ENCODE measurements at regions not wholly inside any gene's neighbourhood (a gene's known extent, or its start where the extent isn't known, plus 50 kb on each side); places are given as distances from the start of the nearest gene placed in this dataset.

DNA sequence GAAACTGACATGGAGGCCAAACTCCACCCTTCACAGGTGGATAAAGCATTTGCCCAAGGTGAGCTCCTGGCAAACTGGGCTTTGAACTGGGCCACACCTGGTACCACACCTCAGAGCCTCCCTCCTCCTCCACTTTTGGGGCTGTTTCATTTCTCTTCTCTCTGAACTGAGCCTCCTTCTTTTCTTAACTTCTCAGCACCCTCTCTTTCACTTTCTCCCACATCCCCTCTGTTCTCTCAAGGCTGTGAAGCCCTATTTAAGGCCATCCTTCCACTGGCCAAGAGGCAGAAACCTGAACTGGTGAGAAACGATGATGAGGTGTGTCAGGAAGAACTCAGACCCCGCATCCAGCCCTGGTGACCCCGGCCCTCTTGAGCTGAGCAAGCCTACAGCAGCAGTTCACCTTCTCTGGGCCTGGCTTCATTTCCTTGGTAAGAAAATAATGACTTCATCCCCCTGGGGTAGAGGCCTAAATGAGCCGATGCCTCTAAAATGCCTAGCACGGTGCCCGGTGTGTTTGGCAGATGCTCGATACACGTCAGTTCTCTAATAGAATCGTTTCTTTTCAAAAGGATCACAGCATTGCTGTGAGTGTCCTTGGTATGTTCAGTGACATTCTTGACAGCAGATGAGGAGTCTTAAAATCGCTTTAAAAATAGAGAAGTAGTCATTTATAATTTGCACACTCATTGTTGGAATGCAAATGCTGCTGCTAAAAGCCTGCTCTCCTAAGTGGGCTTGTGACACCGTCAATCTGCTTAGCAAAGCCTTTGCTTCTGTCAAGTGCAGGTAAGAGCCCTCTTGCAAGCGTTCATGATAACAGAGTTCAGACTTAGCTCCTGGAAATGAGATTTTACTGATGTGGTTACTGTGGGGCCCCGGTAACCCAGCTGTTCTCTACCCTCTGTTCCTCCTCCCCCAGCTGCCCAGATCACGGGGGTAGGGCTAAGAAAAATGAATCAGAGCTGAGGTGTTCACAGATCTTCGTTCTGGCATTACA is 97.7 kb upstream of the ATP2B2 start:
- no peak for TF ChIP-seq POLR2AphosphoS5 (IDR thresholded peaks at IDR 0.05)
- no peak for TF ChIP-seq POLR2A (IDR thresholded peaks at IDR 0.05)
